DMS79 (cell line): ENCODE measurements at regions not wholly inside any gene's neighbourhood (a gene's known extent, or its start where the extent isn't known, plus 50 kb on each side); places are given as distances from the start of the nearest gene placed in this dataset.
"Not testable (repeated sequence)": the region's sequence is repeated elsewhere in the genome, so short reads cannot be mapped to it uniquely, and the experiment has no call there.

Experiments
- DNase-seq: peaks from one replicate; lab custom pipeline; 2025; lab: John Stamatoyannopoulos, UW

DNA sequence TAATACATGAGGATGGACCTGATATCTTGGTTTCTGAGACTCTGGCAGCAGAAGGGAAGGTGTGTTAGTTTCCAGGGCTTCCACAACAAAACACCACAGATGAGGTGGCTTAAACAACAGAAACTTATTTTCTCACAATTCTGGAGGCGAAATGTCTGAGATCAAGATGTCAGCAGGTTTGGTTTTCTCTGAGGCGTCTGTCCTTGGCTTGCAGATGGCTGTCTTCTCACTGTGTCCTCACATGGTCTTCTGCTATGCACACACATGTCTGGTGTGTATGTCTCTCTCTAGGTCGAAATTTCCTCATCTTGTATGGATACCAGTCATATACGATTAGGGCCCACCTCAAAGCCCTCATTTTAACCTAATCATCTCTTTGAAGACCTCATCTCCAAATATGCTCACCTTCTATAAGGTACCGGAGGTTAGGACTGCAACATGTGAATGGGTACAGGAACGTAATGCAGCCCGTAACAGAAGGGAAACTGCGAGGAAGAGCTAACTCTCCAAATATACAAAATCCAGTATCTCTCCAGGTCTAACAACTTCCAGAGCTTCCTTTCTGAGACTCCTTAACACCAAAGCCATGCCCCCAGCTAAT, 139.8 kb upstream of the SMARCA2 start:
- DNase-seq = no peak

DNA sequence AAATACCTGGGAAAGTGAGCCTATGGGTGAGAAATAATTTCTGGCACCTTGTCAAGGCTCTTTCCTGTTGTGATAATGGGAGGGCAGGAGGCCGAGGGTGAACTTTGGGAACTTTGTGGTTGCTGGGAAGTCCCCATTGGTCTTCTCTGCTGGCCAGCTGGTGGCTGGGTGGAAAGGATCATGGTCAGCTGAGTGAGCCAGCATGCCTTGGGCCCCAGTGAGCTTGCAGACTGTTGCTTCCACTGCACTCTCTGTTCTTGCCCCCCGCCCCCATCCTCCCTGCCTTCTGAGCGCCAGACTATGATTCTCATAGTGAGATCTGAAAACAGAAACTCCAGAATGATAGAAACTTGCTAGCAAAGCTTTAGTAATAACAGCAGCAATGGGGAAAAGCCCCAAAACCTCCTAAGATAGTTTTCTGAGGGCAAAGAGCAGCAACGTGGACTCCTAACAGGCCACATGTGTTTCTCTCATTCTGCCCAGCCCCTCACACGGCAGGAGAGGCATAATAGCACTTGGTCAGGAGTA, 139.2 kb upstream of the SMARCA2 start:
- no peak for DNase-seq

DNA sequence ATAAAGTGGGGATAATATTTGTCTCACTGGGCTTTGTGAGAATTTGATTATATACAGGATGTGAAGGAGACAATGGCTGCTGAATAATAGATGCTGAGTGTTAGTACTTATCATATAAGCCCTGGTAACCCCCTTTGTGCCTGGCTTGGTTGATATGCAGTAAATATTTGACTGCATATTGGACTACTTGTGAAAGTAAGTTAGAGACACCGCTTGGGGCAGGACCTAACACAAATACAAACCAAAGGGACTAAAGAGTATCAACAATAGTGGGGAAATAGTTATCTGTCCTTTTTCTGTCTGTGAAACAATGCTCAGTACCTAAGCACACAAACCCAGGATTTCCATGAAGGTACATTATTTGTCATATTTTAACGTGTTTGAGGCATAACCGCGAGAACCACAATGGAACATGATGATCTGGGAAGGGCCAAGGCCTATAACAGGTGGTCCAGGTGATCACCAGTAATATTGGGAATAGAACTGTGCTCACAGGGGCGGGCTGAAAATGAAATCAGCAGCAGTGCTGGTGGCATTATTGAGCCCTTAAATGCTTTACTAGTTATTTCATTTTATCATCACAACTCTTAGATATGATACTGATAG, 138.2 kb upstream of the SMARCA2 start:
- DNase-seq = no peak

- DNase-seq = no peak
Observed at GRCh38 chr9:1877951-1878350, 137.2 kb upstream of the SMARCA2 start.

DNA sequence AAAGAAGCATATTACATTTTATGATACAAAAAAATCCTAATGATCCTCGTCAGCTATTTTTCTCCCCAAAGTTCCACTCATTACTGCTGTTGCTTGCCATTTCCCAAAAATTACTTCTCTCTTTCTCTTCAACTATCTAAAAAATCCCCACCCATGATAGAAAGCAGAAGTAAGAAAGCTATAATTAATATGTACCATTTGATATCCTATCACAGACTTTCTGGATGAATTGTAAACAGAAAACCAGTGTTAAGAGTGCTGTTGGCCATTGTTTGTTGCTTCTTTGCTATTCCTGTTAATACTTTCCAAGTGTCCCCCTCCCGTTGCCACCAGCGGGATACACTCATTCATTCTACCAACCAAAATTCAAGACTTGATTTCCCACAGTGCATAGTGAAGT, 136.3 kb upstream of the SMARCA2 start:
- DNase-seq = no peak

- no peak for DNase-seq
Observed at GRCh38 chr9:1879501-1879900, 135.6 kb upstream of the SMARCA2 start.

- no peak for DNase-seq
Observed at GRCh38 chr9:1880038-1880565, 135.0 kb upstream of the SMARCA2 start.

DNA sequence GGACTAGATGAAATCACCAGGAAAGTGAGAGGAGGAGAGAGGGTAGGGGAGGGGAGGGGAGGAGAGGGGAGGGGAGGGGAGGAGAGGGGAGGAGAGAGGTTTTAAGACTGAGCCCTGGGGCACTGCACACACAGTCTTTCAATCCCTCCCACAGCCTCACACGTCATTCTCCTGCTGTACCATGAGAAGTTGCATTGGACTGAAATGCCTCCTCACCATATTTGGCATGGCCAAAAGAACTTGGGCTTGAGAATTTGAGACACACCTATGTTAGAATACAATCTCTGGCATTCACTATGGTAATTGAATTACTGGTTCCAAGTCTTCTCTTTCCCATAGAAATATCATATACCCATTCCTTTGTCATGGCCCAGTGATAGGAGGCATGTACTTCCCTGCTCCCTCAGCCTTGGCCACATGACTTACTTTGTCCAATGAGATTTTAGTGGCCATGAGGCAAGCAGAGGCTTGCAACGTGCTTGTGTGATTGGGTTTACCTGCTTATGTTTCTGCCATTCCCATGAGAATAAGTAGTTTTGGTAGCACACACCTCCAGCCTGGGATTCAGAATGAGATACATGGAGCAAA, 133.3 kb upstream of the SMARCA2 start:
- DNase-seq = no peak

DNA sequence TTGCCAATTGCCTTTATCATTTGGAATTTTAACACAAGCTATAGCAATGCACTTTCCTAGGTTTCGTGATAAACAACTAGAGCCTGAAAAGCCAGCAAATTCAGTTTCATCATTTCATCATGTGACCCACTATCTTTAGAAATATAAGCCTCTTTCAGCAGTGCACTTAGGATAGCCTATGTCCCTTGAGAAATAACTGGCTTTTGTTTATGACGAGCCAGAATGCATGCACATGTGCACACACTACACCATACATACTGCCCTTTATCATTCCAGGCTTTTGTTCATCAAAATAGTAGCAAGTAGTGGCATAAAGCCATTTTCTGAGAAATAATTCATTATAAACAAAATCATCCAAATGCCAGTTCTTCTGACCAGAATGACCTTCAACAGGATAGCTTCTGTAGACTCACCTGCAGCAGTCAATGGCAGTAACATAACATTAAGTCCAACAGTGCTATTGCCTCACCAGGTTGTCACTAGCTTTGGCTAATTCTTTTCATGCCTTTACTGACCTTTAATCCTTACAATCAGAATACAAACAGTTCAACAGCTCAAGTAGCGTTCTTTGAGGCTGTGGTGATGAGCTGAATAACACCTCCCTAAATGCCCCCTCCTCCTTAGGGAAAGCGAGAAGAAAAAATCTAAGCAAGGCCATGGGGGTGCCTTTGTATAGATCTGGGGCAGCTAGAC, 132.3 kb upstream of the SMARCA2 start:
- no peak for DNase-seq

- no peak for DNase-seq
Observed at GRCh38 chr9:1890201-1890600, 124.9 kb upstream of the SMARCA2 start.

DNA sequence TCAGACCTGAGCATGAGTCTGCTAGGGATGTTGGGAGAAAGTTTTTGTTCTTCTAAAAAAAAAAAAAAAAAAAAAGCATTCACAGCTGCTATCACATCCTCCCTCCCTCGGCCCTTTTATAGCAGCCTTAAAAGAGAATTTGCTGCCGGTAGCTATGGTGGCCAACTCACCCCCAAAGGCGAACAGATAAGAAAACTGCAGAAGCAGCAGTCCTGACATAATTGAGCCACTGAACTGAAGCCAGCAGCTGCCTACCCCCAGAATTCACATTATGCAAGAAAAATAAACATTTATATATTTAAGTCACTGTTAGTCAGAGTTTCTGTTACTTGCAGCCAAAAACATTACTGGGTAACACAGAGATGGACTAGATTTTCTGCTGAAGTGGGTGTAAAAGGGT, 124.3 kb upstream of the SMARCA2 start:
- no peak for DNase-seq

DNA sequence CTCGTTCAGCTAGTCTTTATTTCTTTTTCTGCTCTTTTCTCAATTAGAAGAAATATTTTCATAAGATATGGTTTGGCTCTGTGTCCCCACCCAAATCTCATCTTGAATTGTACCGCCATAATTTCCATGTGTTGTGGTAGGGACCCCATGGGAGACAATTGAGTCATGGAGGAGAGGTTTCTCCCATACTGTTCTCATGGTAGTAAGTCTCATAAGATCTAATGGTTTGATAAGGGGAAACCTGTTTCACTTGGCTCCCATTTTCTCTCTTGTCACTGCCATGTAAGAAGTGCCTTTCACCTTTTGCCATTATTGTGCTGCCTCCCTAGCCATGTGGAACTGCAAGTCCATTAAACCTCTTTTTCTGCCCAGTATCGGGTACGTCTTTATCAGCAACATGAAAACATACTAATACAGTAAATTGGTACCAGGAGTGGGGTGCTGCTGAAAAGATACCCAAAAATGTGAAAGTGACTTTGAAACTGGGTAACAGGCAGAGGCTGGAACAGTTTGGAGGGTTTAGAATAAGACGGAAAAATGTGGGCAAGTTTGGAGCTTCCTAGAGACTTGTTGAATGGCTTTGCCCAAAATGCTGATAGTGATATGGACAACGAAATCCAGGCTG, 112.0 kb upstream of the SMARCA2 start:
- not testable (repeated sequence) for DNase-seq

GRCh38 chr9:1907465-1907864, 107.7 kb upstream of the SMARCA2 start:
- no peak for DNase-seq

- DNase-seq = no peak
Observed at GRCh38 chr9:1909322-1909721, 105.8 kb upstream of the SMARCA2 start.

DNA sequence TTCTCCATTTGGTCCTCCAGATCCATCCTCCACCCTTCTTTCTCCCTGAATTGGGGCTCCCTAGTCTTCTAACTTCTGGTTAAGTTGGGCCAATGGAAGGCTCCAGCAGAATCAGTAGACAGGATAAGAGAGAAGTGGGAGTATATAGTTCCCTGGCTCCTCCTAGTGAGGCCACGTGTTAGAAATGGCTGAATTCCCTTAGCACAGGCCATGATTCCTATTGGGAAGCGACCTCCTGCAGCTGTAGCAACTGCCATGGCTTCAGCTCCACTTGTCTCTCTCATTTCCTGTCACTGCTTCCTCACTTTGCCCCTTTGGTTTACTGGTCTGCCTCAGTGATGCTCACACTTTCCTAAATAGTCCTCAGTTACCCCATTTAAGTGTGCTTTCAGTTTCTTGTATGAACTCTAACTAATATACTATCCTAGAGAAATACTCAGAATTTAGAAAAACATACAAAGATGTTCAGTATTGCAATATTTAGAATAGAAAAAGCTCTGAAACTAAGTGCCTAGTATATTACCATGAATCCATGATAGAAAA, 104.8 kb upstream of the SMARCA2 start:
- DNase-seq = no peak

DNA sequence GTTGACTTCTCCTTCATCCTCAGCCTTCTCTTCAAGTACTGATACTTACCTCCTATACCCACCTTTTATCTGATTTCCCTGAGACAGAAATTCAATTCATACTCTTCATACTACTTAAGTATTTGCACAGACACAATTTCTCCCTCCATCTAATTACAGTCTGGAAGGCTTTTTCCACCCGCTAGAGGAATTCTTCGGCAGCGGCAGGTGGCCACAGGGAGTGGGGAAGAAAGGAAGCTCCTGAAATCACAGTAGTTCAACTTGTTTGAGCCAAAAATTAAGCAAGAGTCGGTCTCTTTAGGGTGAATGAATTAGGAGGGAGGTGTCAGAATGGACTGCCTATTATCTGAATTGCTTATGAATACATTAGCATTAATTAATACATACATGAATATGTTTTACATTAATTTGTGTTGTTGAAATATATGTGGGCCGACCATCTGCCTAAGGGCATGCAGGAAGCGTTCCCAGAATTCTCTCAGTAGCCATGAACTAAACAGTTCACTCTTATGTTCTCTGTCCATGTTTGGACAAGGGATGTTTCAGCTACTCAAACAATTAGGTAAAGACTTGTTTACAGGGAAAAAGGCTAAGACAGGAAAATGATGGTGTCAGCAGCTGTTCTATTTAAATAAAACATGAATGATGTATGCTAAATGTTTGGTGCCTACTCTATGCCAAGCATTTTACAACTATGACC, 101.4 kb upstream of the SMARCA2 start:
- no peak for DNase-seq

DNA sequence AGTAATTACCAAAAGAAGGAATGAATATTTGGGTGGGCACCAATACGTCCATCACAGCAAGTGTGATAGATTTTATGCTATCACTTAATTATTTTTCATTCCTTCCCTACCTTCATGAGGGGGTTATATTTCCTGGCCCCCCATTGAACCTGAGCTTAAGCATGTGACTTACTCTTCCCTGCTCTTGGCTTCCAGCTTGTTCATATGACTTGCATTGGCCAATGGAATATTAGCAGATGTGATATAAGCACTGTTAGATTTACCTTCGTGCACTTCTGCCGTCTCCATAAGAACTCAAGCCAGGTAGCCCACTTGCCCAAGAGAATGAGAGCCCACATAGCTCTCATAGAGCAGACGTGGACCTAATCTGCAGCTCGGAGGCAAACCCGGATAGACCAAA, 99.1 kb upstream of the SMARCA2 start:
- no peak for DNase-seq

GRCh38 chr9:1916655-1917054, 98.5 kb upstream of the SMARCA2 start:
- DNase-seq = peak; percentile 21

GRCh38 chr9:1917396-1917935, 97.7 kb upstream of the SMARCA2 start:
- DNase-seq = no peak

DNA sequence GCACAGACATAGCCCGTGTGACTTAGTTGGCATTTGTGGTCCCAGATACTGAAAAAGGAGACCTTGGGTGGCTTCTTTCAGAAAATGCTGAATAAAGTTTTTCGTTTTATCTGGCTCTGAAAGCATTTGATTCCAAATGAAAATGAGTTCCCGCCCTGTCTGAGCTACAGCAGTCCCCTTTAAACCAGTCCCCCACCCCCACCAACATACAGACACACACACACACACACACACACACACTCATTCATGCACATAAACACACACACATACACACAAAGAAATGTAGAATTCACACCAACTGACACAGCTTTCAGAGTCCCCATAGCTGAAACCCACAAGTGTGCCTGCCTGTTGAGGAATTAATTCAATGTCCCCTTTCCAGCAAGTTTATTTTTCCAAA, 97.0 kb upstream of the SMARCA2 start:
- DNase-seq = no peak

- DNase-seq = no peak
Observed at GRCh38 chr9:1918622-1919021, 96.5 kb upstream of the SMARCA2 start.
